GM18507 (cell line): ENCODE measurements at regions not wholly inside any gene's neighbourhood (a gene's known extent, or its start where the extent isn't known, plus 50 kb on each side); places are given as distances from the start of the nearest gene placed in this dataset.
"Not testable (repeated sequence)": the region's sequence is repeated elsewhere in the genome, so short reads cannot be mapped to it uniquely, and the experiment has no call there.

ENCODE experiments used
- DNase-seq: peaks from one replicate; pipeline ENCODE4 v3.0.0; 2011; ENCODE audit warnings: low read depth; ENCODE audit not compliant: insufficient read length; ENCODE audit errors: extremely low spot score
- FAIRE-seq: peaks from 2 replicates; lab custom pipeline; 2011; peaks lifted over from hg19 to GRCh38; lab: Jason Lieb, UNC

DNA sequence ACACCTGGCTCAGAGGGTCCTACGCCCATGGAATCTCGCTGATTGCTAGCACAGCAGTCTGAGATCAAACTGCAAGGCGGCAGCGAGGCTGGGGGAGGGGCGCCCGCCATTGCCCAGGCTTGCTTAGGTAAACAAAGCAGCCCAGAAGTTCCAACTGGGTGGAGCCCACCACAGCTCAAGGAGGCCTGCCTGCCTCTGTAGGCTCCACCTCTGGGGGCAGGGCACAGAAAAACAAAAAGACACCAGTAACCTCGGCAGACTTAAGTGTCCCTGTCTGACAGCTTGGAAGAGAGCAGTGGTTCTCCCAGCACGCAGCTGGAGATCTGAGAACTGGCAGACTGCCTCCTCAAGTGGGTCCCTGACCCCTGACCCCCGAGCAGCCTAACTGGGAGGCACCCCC lies 281.3 kb downstream of the LMBRD1 start:
- not testable (repeated sequence) for FAIRE-seq, DNase-seq

DNA sequence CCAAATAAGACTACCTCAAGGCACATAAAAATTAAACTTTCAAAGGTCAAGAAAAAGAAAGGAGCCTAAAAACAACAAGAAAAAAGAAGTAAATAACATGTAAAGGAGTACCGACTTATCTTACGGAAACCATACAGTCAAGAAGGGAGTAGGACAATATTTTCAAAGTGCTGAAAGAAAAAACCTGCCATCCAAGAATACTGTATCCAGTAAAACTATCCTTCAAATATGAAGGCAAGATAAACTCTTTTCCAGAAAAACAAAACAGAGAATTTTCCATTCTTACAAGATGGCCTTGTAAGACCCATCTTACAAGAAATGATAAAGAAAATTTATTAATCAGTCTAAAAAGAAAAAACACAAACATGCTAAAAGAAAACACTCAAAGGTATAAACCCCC lies 302.2 kb downstream of the LMBRD1 start:
- FAIRE-seq = no peak
- no peak for DNase-seq

DNA sequence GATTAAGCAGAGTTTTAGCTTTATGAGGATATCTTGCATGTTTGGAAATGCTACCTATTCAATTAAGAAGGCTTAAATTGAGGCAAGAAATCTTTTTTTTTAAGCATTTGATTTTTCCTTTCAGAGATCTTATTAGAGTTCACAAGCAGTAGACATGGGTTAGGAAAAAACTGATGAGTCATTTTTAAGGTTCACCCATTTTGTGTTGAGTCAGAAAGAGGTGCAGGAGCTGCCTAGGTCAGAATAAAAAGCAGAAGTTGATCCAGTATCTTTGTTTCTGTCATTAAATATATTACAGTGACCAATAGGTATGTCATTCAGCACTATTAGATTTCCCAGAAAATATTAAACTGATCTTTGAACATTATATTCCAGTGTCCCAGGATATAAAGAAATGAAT lies 306.8 kb downstream of the LMBRD1 start:
- FAIRE-seq (no peak), DNase-seq (no peak)

DNA sequence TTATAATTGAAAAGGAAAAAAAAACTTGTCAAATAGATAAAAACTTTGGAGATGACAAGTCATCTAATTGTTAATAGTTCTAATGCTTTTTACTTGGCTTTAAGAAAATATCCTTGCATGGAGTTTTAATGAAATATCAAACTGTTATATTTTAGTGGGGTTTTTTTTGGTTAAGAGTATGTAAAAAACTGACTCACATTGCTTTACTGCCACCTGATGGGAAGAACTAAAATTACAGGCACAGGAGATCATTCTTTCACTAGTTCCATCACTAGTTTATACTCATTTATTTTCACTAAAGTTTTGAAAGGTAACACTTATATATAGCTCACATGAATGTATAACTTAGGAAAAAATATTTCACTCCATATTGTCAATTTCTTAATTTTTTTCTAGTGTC lies 309.1 kb downstream of the LMBRD1 start:
- DNase-seq = no peak
- FAIRE-seq = peak; percentile 39

DNA sequence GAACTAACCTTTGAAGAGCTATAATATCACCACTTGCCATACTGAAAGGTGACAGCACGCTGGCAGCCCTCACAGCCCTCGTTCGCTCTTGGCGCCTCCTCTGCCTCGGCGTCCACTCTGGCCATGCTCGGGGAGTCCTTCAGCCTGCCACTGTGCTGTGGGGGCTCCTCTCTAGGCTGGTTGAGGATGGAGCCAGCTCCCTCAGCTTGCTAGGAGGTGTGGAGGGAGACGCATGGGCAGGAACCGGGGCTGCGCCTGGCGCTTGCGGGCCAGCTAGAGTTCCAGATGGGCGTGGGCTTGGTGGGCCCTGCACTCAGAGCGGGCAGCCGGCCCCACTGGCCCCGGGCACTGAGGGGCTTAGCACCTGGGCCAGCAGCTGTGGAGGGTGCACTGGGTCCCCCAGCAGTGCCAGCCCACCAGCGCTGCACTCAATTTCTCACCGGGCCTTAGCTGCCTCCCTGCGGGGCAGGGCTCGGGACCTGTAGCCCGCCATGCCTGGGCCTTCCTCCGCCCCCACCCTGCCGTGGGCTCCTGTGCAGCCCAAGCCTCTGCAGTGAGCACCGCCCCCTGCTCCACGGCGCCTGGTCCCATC lies 329.7 kb downstream of the LMBRD1 start:
- DNase-seq = no peak
- no peak for FAIRE-seq

DNA sequence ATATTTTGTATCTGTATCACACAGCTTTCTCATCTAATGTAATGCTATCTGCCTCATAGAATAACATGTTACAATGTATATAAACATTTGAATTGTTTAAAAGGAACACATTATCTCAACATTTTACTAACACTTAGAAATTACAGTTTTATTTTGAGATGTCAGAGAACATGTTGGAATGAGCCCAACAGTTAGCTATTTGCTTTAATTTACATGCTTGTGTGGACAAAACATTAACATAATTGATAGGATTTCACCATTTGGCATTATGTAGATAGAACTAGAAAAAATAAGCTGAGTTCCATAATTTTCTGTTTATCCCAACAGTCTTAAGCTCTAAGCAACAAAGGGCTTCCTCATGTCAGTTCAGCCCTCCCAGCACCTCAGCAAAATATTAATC lies 330.9 kb downstream of the LMBRD1 start:
- FAIRE-seq (no peak), DNase-seq (no peak)

DNA sequence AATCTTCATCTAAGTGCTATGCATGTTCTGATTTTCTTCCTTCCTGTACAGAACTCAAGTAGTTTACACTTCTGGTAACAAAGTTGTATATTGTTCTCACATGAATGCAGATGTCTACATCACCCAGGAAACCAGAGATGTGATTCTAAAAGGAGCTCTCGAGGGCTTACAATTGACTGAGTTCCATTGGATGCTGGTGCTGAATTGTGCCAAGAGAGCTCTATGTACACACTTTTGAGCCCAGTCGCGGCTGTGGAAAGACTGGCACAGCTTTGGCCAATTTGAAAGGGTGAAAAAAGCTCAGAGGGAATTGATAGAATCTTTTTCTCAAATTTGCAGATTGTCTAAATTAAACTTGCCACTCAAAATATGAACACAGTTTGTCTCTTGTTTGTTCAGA lies 340.7 kb downstream of the LMBRD1 start:
- DNase-seq = no peak

DNA sequence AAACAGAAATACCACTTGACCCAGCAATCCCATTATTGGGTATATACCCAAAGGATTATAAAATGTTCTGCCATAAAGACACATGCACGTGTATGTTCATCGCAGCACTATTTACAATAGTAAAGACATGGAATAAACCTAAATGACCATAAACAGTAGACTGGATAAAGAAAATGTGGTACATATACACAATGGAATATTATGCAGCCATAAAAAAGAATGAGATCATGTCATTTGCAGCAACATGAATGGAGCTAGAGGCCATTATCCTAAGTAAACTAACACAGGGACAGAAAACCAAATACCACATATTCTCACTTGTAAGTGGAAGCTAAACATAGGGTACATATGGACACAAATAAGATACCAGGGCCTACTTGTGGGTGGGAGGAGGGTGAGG lies 342.2 kb downstream of the LMBRD1 start:
- DNase-seq, FAIRE-seq: not testable (repeated sequence)

More for the DNA sequence above, 340.7 kb downstream of the LMBRD1 start:
- FAIRE-seq = no peak

DNA sequence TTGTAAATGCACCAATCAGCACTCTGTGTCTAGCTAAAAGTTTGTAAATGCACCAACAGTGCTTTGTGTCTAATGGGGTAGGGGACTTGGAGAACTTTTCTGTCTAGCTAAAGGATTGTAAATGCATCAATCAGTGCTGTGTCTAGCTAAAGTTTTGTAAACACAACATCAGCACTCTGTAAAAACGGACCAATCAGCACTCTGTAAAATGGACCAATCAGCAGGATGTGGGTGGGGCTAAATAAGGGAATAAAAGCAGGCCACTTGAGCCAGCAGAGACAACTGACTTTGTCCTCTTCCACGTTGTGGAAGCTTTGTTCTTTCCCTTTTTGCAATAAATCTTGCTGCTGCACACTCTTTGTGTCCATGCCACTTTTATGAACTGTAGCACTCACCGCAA lies 346.3 kb downstream of the LMBRD1 start:
- not testable (repeated sequence) for DNase-seq, FAIRE-seq

DNA sequence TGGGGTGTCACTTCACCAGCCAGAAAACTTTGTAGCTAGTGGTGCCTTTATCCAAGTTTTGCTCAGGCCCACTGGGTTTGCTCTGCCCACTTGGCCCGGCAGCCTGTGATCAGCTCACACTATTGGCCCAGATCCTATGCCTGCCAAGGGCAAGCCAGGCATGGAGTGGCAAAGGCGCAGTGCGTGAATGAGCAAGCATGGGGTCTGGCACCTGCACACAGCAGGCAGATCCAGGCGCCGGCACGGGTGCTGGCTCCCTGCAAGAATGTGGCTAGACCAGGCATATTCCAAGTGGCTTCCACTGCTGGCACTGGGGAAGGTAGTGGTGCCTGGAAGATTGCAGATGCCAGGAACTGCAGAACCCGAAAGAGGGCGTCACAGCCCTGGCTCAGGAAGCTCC lies 346.9 kb downstream of the LMBRD1 start:
- DNase-seq (no peak), FAIRE-seq (no peak)
